Fibroblast of villous mesenchyme (primary cell): ENCODE measurements at regions not wholly inside any gene's neighbourhood (a gene's known extent, or its start where the extent isn't known, plus 50 kb on each side); places are given as distances from the start of the nearest gene placed in this dataset.

Experiments used
- DNase-seq: peaks from one replicate; pipeline ENCODE4 v3.0.0-alpha.2; 2010; ENCODE audit warnings: low read depth
- H3K4me3 ChIP-seq: 2 replicates; pipeline ENCODE4 v1.5.1; 2011; ENCODE audit warnings: low read depth, mild to moderate bottlenecking, low read length
- TF ChIP-seq, protein P1 (sequence below): IDR thresholded peaks from 2 replicates; pipeline ENCODE4 v1.5.1; 2012; ENCODE audit warnings: low read depth, mild to moderate bottlenecking, low read length; ENCODE audit not compliant: insufficient read depth

DNA sequence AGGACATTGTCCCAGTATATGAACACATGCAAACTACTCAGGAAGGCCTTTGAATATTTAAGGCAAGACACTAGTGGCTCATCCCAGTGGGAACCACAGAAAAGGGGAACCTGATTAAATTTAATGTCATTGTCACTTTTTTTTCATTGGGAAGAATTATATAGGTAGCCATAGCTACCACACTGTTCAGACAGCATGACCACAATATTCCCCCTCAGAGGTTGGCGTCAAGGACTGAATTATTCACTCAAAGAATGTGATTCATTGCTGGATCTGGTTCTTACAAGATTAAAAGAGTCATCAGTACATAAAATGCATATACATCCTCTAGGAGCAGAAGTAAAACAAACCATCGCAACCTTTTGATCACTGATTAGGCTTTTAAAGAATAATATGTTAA is 92.0 kb upstream of the SMARCAD1 start:
- no peak for DNase-seq
- TF ChIP-seq, protein P1, sequence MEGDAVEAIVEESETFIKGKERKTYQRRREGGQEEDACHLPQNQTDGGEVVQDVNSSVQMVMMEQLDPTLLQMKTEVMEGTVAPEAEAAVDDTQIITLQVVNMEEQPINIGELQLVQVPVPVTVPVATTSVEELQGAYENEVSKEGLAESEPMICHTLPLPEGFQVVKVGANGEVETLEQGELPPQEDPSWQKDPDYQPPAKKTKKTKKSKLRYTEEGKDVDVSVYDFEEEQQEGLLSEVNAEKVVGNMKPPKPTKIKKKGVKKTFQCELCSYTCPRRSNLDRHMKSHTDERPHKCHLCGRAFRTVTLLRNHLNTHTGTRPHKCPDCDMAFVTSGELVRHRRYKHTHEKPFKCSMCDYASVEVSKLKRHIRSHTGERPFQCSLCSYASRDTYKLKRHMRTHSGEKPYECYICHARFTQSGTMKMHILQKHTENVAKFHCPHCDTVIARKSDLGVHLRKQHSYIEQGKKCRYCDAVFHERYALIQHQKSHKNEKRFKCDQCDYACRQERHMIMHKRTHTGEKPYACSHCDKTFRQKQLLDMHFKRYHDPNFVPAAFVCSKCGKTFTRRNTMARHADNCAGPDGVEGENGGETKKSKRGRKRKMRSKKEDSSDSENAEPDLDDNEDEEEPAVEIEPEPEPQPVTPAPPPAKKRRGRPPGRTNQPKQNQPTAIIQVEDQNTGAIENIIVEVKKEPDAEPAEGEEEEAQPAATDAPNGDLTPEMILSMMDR, result no peak
- H3K4me3 ChIP-seq, result no peak overlapping the region

DNA sequence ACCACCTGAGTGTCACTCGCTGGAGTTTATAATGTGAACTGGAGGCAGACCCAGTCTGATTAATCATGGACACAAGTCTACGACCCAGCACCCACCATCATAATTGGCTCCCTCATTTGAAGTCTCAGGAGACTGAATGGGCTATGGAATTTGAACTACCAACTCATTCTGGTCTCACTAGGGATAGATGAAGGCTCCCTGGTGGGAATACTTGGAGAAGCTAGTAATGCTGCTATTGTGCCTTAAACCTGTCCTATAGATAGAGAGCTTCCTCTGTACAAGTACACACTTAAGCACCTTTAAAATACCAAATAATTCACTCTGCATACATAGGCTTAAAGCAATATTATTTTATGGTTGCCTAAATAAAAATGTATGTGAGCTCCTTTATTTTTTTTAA is 90.8 kb upstream of the SMARCAD1 start:
- no peak overlapping the region for H3K4me3 ChIP-seq
- no peak for DNase-seq
- TF ChIP-seq, protein P1, result no peak

DNA sequence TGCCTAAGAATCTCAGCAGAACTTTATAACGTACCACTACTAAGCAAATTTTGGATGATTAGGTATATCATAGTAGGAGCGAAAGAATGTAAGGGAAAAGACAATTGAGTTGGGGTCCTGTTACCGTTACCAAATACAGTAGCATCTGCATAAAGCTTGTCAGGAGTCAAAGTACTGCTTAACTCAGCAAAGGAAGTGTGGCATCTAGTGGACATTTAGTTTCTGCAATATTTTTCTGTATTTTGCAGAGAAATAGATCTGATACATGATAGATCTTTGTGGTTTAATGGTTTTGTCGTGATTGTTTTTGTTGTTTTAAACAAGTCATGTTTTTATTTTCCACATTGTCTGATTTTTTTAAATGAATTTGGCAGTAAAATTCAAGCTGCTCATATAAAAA is 81.0 kb upstream of the SMARCAD1 start:
- DNase-seq, result no peak
- H3K4me3 ChIP-seq, result no peak overlapping the region
- TF ChIP-seq, protein P1, result peak; percentile 12

DNA sequence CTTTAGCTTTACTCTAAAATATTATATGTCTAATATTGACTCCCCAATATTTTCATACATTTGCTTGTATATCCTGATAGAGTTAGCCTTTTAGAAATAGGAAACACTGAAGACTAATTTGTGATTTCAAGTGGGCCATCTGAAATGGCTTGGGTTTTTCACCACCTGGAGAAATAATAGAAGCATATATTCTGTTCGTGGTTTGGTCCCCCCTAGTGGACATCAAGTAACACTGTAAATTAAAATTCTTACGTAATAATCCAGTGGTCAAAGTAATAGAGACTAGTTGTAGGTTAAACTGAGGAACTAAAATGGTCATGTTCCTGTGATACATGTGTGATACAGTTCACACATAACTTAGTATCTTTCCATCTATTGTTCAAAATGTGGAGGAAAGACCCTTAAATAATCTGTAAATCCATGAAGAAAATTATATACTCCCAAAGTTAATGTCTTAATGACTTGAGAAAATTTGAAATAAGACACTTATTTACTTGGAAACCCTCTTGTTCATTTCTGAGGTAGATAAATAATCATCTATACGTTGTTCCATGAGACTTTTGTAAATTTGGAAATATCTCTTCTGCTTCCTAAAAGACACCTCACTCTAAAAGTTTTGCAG is 79.8 kb upstream of the SMARCAD1 start:
- TF ChIP-seq, protein P1, result peak; percentile 62
- peak; percentile 28 for DNase-seq
- H3K4me3 ChIP-seq, result no peak overlapping the region

DNA sequence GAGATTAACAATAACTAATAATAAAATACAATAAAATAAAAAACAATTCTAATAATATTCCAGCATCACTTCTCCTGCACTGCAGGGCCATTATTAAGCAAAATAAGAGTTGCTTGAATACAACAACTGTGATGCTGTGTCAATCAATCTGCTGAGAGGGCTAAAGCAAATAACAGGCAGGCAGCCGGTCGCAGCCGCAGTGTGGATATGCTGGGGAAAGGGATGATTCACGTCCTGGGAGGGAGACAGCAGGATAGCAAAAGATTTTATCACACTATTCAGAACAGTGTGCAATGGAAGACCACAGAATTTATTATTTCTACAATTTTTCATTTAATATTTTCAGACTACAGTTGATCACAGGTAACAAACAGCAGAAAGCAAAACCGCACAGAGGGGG is 76.5 kb upstream of the SMARCAD1 start:
- H3K4me3 ChIP-seq, result no peak overlapping the region
- no peak for DNase-seq
- TF ChIP-seq, protein P1, result no peak

DNA sequence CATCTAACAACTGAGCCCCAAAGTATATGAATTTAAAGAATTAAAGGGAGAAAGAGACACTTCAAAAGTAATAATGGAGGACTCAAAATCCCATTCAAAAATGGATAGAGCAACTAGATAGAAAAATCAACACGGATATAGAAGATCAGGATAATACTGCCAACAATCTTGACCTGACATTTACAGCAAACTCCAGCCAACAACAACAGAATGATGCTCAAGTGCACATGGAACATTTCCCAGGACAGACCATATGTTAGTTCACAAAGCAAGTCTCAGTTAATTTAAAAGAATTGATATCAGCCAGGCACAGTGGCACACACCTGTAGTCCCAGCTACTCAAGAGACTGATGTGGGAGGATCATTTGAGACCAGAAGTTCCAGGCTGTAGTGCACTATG is 72.0 kb upstream of the SMARCAD1 start:
- no peak overlapping the region for H3K4me3 ChIP-seq
- no peak for DNase-seq
- TF ChIP-seq, protein P1, result no peak
